Motor neuron (in vitro differentiated cells): ENCODE measurements at regions not wholly inside any gene's neighbourhood (a gene's known extent, or its start where the extent isn't known, plus 50 kb on each side); places are given as distances from the start of the nearest gene placed in this dataset.
"Not testable (repeated sequence)": the region's sequence is repeated elsewhere in the genome, so short reads cannot be mapped to it uniquely, and the experiment has no call there.

Experiments used
- ATAC-seq, 8 experiments: fragments of 200-7000 bp; cut with Tn5 transposase; replicated peaks in 6 of 8; 2 replicates each; pipeline ENCODE4 v1.8.0; 2021; ENCODE audit warnings: mild to moderate bottlenecking in 8 of 8, moderate library complexity in 8 of 8
- H3K27ac ChIP-seq, 2 donors: fragments of 250-450 bp; sonication (Bioruptor Pico); 2 replicates each; pipeline ENCODE4 v1.9.0; 2021; ENCODE audit warnings: antibody characterized with exemption in 2 of 2, mild to moderate bottlenecking in 2 of 2, moderate library complexity in 1 of 2
- H3K4me1 ChIP-seq, 2 donors: fragments of 250-450 bp; sonication (Bioruptor Pico); replicated peaks in 1 of 2; 2 replicates each; pipeline ENCODE4 v1.6.1; 2021; ENCODE audit warnings: antibody characterized with exemption in 2 of 2, mild to moderate bottlenecking in 2 of 2, moderate library complexity in 1 of 2
- H3K4me3 ChIP-seq, 5 donors: fragments of 250-450 bp; sonication (Bioruptor Pico); 2 replicates each; pipeline ENCODE4 v1.9.0; 2021; ENCODE audit warnings: antibody characterized with exemption in 5 of 5, mild to moderate bottlenecking in 5 of 5, moderate library complexity in 4 of 5
- WGBS, 10 experiments: fragments of 450-650 bp; shearing (Covaris generic); methylation state at CpG; one replicate each; pipeline ENCODE4 v1.0.0; 2022; 5-methylcytosine and 5-hydroxymethylcytosine counted together
- in situ Hi-C, 9 experiments: fragments of 400-800 bp; cut with MboI; loops; one replicate each; pipeline ENCODE4 v1.15.0; 2021; ENCODE audit warnings: low sequenced_read_pairs in 9 of 9, low pct_unique_long_range_greater_than_20kb in 2 of 9; ENCODE audit not compliant: unreplicated experiment in 9 of 9

DNA sequence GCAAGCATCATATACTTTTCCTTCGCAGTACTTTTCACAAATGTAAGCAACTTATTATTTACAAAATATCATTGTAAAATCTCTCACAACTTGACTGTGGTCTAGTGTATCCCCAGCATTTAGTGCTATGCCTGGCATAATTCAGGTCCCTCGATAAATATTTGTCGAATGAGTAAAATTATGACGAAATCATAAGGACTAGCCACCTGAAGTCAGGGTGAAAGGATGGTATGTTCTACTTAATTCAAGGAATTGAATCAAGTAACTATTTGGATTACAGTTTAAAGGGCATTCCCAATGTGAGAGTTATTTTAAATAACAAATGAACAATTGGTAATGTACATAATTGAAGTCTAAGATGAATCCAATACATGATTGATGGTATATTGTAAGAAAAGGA is 393.0 kb upstream of the SLC35B3 start:
- Histone ChIP-seq H3K4me3 (no peak overlapping the region), H3K27ac (no peak overlapping the region)

DNA sequence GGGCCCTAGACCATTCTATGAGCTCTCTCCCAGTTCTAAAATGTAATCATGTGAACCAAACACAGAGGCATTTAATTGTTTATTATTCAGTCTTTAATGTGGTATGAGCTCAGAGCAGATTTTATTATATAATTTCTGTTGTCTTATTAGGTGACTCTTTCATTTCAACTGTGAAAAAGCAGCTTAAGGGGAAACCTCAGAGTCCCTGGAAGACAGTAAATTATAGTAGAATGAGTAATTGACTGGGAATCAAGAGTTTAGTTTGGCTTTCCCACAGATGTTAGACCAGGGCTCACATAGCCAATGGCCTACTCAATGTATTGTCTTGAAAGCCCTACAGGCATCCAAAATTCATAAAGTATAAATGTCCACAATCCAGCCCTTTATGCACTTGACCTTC is 390.4 kb upstream of the SLC35B3 start:
- peaks cover 0 to 9% of the 10 kb centered on the region in 2 donors for H3K4me1 ChIP-seq
- no peak overlapping the region for H3K27ac ChIP-seq
- no peak overlapping the region for H3K4me3 ChIP-seq
- ATAC-seq = no peak
- in situ Hi-C loops = no loop called here

More for the DNA sequence above, 393.0 kb upstream of the SLC35B3 start:
- in situ Hi-C loops = no loop called here
- 51 to 100% (median 89%) methylated on average over 3 to 4 of the region's 4 CpGs for WGBS, 10 experiments
- H3K4me1 ChIP-seq = peaks cover 0 to 6% of the 10 kb centered on the region in 2 donors
- no peak for ATAC-seq

DNA sequence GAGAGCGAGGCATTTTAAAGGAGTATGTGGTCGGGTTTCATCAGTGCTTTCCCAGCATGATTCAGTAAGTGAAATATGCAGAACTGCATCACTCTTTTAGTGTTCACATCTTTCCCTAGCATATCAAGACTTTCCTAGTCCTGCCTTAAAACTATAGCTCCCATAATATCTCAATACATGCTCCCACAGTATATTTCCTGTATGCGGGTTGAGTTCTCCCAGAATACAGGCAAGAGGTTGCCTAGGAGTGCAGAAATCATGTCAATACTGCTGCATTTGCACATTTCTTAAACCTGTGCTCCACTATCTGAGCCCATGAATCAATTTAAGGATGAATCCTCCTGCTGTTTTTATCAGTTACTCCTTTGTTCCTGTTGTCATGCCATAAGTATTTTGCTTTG is 386.6 kb upstream of the SLC35B3 start:
- Histone ChIP-seq H3K27ac (no peak overlapping the region), H3K4me1 (peaks cover 0 to 3% of the 10 kb centered on the region in 2 donors), H3K4me3 (no peak overlapping the region)
- in situ Hi-C loops = no loop called here
- peak in 2 of 8 experiments; percentile 43 to 84 for ATAC-seq
- 0 to 94% (median 74%) methylated on average over 2 to 3 of the region's 3 CpGs; no CpG with 5 or more reads in 2 of the 10 experiments for WGBS, 10 experiments

DNA sequence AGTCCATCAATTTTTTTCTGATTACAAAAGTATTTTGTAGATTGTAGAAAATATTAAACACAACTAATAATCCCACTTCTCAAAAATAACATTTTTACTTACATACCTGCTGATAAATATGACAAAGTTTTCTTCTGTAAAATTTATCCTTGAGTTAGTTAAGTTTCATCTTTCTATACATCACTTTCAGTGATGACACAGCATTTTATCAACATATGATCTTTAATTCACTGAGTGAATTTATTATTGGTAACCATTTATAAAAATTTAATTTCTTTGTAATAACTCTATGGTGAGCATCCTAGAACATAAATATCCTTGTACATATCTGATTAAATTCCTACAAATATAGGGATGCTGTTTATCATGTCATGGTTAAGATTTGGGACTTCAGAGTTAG is 385.0 kb upstream of the SLC35B3 start:
- H3K27ac ChIP-seq = no peak overlapping the region
- H3K4me3 ChIP-seq = no peak overlapping the region
- H3K4me1 ChIP-seq = peaks cover 0 to 3% of the 10 kb centered on the region in 2 donors
- ATAC-seq = no peak
- in situ Hi-C loops = no loop called here

DNA sequence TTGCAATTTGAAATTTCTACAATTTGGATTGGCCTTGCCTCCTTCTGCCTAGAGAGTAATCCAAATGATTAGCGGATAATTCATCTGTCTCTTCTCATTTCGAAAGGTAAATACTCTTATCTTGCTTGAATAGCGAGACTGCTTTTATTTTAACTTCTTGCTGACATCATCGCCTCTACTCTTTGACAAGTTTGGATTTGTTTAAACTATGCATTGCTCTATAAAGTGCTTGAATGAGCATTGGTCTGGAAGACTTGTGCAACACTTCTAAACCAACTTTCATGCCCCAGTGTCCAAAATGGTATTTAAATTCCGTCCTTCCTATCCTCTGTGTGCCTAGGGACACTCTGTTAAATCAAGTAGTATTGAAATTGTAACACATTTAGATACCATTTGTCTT is 384.1 kb upstream of the SLC35B3 start:
- Histone ChIP-seq H3K4me1 (peaks cover 0 to 3% of the 10 kb centered on the region in 2 donors), H3K27ac (no peak overlapping the region), H3K4me3 (no peak overlapping the region)
- in situ Hi-C loops = no loop called here
- ATAC-seq = no peak
- WGBS, 10 experiments = 22 to 96% (median 91%) methylated on average over 2 to 5 of the region's 5 CpGs; no CpG with 5 or more reads in 2 of the 10 experiments

DNA sequence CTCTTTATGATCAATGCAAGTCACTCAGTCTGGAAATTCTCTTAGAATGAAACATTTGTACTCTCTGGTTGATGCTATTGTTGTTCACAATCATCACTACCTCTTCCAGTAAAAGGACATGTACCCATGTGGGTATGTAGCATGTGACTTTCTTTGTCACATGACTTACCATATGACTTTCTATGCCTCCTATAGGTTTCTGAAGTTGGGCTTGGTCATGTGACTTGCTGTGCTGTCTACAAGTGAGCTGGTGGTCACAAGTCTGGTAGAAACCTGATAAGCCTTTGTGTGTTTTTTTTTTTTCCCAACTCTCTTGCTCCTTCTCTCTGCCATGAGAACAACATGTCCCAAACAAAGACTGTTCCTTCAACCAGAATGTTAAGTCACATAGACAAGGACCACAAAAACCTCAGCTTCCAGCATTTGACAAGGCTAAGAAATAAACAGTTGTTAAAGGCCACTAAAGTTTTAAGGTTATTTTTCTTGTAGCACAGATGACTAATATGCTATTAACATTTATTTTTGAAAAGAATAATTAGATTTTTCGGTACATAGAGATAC is 379.2 kb upstream of the SLC35B3 start:
- peaks cover 0 to 3% of the 10 kb centered on the region in 2 donors for H3K4me1 ChIP-seq
- 7 to 93% (median 67%) methylated on average over 1 of the region's 1 CpG; no CpG with 5 or more reads in 1 of the 10 experiments for WGBS, 10 experiments
- in situ Hi-C loops = no loop called here
- ATAC-seq = no peak
- no peak overlapping the region for H3K27ac ChIP-seq
- no peak overlapping the region for H3K4me3 ChIP-seq

DNA sequence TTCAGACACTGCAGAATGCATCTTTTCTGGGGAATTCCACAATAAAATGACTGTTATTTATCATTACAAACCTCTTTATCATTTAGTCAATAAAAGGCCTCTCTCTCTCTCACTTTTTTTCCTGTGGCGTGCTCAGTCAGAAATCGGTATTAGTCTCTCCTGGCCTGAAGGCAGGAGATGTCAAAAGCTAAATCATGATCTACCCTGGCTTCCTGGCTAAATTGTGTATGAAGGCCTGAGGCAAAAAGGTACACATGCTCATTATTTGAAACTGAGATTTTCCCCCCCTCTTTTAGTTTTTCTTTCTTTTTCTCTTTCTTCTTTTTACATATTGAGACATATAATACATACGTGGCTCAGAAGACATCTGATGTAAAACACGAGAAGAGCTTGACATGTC is 375.0 kb upstream of the SLC35B3 start:
- no peak overlapping the region for H3K27ac ChIP-seq
- no peak for ATAC-seq
- H3K4me3 ChIP-seq = no peak overlapping the region
- in situ Hi-C loops = no loop called here
- WGBS, 10 experiments = 31 to 96% (median 73%) methylated on average over 2 to 4 of the region's 4 CpGs
- H3K4me1 ChIP-seq = peaks cover 0 to 3% of the 10 kb centered on the region in 2 donors

DNA sequence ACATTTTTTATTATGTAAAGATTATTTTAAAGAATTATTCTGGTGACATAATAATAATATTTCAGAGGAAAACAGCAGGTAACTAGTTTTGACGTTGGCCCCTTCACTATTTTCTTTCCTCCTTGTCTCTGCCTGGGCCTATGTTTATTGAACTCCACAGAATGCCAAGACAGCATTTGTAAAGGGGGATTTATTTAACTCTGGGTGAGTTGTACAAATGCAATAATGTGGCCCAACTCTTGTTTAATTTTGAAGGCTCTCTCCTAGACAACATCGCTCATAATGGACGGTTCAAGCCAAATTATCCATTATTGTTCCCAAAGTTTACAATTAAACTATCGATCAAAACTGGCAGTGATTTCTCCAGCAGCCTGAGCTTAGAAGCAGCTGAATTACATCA is 374.3 kb upstream of the SLC35B3 start:
- peak in 1 of 8 experiments; percentile 95 for ATAC-seq
- in situ Hi-C loops = no loop called here
- Histone ChIP-seq H3K4me3 (no peak overlapping the region), H3K27ac (no peak overlapping the region), H3K4me1 (peaks cover 0 to 3% of the 10 kb centered on the region in 2 donors)
- WGBS, 10 experiments = 18 to 100% (median 67%) methylated on average over 1 to 4 of the region's 4 CpGs

DNA sequence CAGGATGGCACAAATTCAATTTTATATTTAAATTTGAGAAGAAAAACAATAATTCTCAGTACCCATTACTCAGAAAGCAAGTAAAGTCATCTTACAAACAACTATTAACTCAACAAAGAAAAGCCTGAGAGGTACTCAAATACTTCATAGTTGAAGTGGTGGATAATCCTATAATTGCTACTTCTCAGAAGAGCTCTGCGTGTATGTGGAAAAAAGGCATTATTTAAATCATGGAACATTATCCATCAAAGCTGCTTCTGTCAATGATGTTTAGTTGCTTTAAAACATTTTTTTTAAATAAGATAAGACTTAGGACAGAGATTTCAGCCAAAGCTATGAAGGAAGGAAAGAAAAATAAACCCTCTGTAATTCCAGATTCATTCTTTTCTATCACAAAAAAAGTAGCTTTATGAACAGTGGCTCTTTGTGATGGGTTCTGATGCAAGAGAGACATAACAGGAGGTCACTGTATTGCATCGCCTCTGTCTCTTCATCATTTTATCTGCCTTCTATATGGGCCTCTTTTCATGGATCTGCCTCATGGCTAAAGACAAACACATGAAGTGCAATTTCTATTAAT is 367.9 kb upstream of the SLC35B3 start:
- Histone ChIP-seq H3K27ac (no peak overlapping the region), H3K4me1 (no peaks in the 10 kb centered on the region), H3K4me3 (no peak overlapping the region)
- in situ Hi-C loops = no loop called here
- ATAC-seq = no peak
- WGBS, 10 experiments = 13 to 100% (median 87%) methylated on average over 1 to 2 of the region's 2 CpGs; no CpG with 5 or more reads in 1 of the 10 experiments

DNA sequence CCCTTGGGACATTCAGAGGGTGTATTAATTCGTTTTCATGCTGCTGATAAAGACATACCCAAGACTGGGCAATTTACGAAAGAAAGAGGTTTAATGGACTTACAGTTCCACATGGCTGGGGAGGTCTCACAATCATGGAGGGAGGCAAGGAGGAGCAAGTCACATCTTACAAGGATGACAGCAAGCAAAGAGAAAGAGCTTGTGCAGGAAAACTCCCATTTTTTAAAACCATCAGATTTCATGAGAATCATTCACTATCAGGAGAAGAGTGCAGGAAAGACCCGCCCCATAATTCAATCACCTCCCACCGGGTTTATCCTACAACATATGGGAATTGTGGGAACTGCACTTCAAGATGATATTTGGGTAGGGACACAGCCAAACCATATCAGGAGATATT is 367.1 kb upstream of the SLC35B3 start:
- H3K27ac ChIP-seq, H3K4me1 ChIP-seq, H3K4me3 ChIP-seq, ATAC-seq, in situ Hi-C loops: not testable (repeated sequence)
- whole genome bisulfite sequencing, 10 experiments = 0 to 95% (median 64%) methylated on average over 1 to 4 of the region's 4 CpGs

DNA sequence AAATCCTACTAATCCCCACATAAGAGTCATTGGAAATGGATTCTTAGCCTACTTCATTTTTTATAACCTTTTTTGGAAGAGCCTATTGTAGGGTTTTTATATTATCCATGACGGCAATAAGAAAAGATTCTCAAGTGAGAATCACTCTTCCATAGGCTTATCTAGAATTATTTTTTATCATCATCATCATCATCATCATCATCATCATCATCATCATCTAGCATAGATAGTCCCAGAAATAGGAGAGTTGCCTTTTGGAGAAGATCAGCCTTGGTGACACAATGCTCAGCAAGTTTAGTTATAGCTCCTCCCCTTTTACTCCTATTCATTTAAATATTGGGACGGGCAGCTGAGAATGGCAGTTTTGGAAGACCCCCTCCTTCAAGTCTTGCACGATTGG is 359.1 kb upstream of the SLC35B3 start:
- H3K4me3 ChIP-seq = no peak overlapping the region
- WGBS, 10 experiments = 32 to 100% (median 79%) methylated on average over 1 to 3 of the region's 3 CpGs; no CpG with 5 or more reads in 1 of the 10 experiments
- in situ Hi-C loops = no loop called here
- no peak overlapping the region for H3K27ac ChIP-seq
- H3K4me1 ChIP-seq = no peaks in the 10 kb centered on the region
- no peak for ATAC-seq

DNA sequence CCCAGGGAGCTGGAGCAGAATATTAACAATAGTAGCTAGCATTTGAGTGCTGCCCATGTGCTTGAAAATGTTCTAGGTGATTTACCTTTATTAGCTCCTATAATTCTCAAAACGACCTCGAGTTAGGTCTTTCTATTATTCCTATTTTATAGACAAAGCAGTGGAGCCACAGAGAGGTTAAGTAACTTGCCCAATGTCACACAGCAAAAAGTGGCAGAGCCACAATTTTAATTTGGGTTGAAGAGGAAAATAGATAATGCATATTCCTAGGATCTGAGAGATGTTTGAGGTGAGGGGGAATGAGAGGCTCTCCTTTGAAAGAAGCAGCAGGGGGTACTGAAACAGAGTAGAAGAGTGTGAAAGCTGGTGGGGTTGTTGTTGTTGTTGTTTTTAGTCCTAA is 354.5 kb upstream of the SLC35B3 start:
- Histone ChIP-seq H3K4me3 (no peak overlapping the region), H3K27ac (no peak overlapping the region), H3K4me1 (no peaks in the 10 kb centered on the region)
- in situ Hi-C loops = no loop called here
- 0 to 69% (median 63%) methylated on average over 1 to 2 of the region's 2 CpGs; no CpG with 5 or more reads in 6 of the 10 experiments for WGBS, 10 experiments
- no peak for ATAC-seq

DNA sequence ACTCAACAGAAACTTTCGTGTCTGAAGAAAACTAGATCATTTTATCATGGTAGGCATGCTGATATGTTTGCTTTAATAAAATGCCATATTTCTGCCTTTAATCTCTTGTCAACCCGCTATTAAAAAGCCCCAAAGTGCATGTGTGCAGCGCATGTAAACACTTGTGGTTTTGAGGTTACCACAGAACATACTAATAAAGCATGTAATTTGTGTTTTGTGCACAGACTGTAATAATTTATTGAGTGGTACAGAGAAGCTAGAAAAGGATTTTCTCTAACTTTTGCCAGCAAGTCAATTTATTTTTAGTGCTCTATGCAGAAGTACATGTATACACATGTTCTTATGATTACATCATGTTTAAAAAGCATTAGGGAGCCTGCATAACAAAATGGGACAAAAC is 349.9 kb upstream of the SLC35B3 start:
- Histone ChIP-seq H3K27ac (no peak overlapping the region), H3K4me3 (no peak overlapping the region), H3K4me1 (no peaks in the 10 kb centered on the region)
- in situ Hi-C loops = no loop called here
- WGBS, 10 experiments = 0 to 95% (median 37%) methylated on average over 1 to 3 of the region's 3 CpGs; no CpG with 5 or more reads in 2 of the 10 experiments
- peak in 1 of 8 experiments; percentile 26 for ATAC-seq

DNA sequence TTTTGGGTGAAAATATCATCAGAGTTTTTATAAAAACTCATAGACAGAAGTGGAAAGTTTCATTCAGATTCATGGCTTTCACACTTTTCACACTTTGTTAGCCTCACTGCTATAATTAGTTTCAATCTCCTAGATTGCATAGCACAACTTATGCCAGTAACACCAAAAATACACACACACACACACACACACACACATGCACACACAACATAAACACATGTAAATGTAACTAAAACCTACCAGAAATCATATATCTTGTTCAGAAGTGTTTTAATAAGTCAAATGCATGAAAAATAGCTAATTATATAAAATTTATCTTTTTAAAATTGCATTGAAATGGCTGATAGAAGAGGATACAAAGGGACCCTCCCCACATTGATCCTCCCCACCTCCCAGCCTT is 347.8 kb upstream of the SLC35B3 start:
- Histone ChIP-seq H3K4me3 (no peak overlapping the region), H3K4me1 (no peaks in the 10 kb centered on the region), H3K27ac (no peak overlapping the region)
- in situ Hi-C loops = no loop called here
- ATAC-seq = no peak
